ENCODE measurements at regions not wholly inside any gene's neighbourhood (a gene's known extent, or its start where the extent isn't known, plus 50 kb on each side); places are given as distances from the start of the nearest gene placed in this dataset.

GRCh38 chr1:222010306-222010705 is 268.4 kb upstream of the DUSP10 start:
- no peak for TF ChIP-seq POLR2A (IDR thresholded peaks at IDR 0.05)
- no peak for TF ChIP-seq CTCF (IDR thresholded peaks at IDR 0.05)

Data from uterus (tissue), 2 donors.